AG09309 (cell line): ENCODE measurements at regions not wholly inside any gene's neighbourhood (a gene's known extent, or its start where the extent isn't known, plus 50 kb on each side); places are given as distances from the start of the nearest gene placed in this dataset.

Experiments
- DNase-seq: peaks from one replicate; pipeline ENCODE4 v3.0.0-alpha.2; 2010; ENCODE audit warnings: low read depth
- H3K4me3 ChIP-seq: 2 replicates; pipeline ENCODE4 v1.5.1; 2011; ENCODE audit warnings: mild to moderate bottlenecking, low read depth, low read length, moderate library complexity; ENCODE audit not compliant: control insufficient read depth
- TF ChIP-seq, protein P1 (sequence below): IDR thresholded peaks from 2 replicates; pipeline ENCODE4 v1.5.1; 2011; ENCODE audit warnings: mild to moderate bottlenecking, low read depth, low read length, inconsistent platforms; ENCODE audit not compliant: insufficient read depth, control insufficient read depth; ENCODE audit errors: missing control alignments

DNA sequence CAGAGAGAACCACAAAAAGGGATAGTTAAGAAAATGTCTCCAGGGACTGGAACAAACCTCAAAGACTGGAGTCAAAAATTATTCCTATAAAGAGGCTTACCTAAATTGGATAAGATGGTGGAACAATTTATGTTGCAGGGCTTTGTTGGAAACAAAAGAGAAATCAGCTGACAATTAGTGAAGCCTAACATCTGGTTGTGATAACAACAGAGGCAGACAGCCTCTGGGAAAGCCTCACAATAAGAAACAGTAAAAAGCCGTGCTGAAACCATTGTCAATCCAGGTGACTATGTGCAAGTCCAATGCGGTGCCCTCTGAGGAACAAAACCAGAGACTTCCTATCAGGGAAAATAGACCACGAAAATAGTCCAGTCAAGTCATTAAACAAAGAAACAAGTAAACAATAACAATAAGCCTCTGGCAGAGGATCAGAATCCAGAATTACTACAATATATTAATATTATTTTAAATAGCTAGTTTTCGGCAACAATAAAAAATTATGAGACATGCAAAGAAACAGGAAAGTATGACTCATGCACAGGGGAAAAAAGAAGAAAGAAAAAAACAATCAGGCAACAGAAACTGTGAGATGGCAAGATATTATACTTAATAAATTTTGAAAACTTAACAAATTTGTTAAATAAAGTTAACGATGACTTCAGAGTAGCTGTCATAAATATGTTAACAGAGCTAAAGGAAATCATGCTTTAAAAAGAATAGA, 99.7 kb upstream of the RXFP2 start:
- no peak overlapping the region for H3K4me3 ChIP-seq
- DNase-seq: no peak
- TF ChIP-seq, protein P1, sequence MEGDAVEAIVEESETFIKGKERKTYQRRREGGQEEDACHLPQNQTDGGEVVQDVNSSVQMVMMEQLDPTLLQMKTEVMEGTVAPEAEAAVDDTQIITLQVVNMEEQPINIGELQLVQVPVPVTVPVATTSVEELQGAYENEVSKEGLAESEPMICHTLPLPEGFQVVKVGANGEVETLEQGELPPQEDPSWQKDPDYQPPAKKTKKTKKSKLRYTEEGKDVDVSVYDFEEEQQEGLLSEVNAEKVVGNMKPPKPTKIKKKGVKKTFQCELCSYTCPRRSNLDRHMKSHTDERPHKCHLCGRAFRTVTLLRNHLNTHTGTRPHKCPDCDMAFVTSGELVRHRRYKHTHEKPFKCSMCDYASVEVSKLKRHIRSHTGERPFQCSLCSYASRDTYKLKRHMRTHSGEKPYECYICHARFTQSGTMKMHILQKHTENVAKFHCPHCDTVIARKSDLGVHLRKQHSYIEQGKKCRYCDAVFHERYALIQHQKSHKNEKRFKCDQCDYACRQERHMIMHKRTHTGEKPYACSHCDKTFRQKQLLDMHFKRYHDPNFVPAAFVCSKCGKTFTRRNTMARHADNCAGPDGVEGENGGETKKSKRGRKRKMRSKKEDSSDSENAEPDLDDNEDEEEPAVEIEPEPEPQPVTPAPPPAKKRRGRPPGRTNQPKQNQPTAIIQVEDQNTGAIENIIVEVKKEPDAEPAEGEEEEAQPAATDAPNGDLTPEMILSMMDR: no peak

DNA sequence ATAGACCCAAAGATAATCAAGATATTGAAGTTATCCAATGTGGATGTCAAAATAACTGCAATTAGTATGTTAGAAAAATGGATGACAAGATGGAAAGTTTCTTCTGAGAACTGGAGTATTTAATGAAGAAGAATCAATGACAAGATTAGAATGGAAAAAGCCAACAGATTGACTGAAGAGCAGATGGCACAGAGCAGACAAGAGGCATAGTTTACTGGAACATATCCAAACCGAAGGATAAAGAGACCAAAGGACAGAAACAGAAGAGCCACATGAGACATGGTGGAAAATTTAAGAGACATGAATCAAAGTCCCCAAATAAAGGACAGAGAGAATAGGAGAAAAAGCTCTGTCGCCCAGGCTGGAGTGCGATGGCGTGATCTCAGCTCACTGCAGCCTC, 89.6 kb upstream of the RXFP2 start:
- TF ChIP-seq, protein P1: no peak

DNA sequence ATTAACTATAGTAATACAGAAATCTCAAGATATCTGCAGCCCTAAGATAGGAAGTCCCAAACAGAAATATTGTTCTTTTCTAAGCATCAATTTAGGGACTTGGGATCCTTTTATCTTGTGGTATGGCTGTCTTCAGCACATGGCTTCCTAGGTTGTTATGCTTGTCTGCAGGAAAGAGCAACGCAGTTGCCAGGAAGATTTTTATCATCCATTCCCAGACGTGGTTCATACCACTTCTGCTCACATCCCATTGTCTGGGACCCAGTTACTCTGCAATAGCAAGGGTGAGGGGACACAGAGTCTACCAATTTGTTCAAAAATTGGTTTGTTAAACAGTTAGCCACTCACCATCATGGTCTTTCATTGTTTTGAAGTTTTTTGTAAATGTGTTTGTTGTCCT, 85.6 kb upstream of the RXFP2 start:
- H3K4me3 ChIP-seq: no peak overlapping the region
- DNase-seq: no peak
- TF ChIP-seq, protein P1: no peak

More for the DNA sequence above, 89.6 kb upstream of the RXFP2 start:
- H3K4me3 ChIP-seq: no peak overlapping the region
- no peak for DNase-seq

DNA sequence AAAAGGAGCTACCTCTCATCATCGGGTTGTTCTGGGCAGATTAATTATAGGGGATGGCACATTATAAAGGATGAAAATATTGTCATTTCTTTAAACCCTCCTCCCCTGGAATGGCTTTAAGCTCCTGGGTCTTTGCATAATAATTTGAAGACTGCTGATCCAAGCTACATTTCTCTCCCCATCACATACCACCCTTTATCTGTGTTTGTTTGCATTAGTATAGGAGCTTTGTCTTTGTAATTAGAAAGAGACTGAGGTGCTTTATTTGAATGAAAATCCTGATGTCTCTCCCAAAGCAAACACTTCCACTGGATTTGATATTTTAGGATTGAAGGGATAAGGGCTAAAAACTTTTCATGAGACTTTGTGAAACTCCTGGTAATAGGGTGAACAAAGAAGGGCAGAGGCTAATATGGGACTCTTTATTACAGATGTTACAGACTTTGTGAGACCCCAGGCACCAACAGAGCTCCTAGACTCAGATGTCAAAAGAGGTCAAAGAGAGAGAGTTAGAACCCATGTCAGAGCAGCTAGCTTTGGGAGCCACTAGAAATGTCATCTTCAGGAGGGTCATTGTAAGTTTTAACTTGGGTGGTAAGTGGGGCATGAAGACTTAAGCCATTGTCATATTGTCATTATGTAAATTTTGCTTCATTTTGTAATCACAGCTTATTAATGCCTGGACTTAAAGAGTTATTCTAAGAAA, 75.3 kb upstream of the RXFP2 start:
- TF ChIP-seq, protein P1: no peak
- DNase-seq: no peak
- H3K4me3 ChIP-seq: no peak overlapping the region

DNA sequence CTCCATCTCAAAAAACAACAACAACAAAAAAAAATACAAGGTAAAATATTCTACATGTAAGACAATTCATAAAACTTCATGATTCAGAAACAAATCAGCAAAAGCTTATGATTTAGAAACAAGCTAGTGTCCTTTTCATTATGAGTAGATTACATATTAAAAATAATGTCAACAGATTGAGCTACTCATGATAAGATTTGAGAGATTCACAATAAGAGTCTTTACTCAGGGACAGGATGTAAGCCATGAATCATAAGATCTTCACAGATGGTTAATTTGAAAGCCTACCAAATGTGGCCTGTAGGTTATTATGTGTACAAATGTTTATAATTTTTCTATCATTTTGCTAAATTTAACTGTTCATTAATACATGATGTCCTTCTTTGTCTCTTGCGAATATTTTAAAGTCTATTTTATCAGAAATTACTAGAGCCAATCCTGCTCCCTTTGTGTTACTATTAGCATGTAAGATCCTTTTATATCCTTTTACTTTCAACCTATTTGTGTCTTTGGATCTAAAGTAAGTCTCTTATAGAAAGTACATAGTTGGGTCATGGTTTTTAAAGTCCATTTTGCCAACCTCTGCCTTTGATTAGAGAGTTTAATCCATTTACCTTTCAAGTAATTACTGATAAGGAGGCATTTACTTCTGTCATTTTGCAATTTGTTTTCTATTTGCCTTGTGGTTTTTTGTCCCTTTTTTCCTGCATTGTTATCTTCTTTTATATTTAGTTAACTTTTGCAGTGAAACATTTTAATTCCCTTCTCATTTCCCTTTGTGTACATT, 68.3 kb upstream of the RXFP2 start:
- DNase-seq: no peak
- H3K4me3 ChIP-seq: no peak overlapping the region
- TF ChIP-seq, protein P1: no peak

DNA sequence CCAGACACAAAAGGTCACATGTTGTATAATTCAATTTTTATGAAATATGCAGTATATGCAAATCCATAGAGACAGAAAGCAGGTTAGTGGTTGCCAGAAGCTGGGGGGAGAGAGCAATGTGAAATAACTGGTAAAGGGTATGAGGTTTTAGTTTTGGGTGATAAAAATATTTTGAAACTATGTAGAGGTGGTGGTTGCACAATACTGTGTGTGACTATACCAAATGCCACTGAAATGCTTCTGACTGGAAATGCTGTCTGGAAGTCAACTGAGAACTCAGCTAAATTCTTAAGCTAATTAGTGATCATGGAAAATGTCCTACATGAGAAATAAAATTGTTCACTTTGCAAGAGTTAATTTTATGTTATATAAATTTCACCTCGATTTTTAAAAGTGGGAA, 65.3 kb upstream of the RXFP2 start:
- H3K4me3 ChIP-seq: no peak overlapping the region
- TF ChIP-seq, protein P1: no peak
- DNase-seq: peak; percentile 14
